ENCODE measurements at regions not wholly inside any gene's neighbourhood (a gene's known extent, or its start where the extent isn't known, plus 50 kb on each side); places are given as distances from the start of the nearest gene placed in this dataset.

GRCh38 chr10:34875061-34875460, 60.0 kb upstream of the PARD3 start:
- Histone ChIP-seq H3K36me3 (ENCODE audit: insufficient read depth, low read length) (no peaks in the 10 kb centered on the region), H3K4me3 (ENCODE audit: low read length) (no peak overlapping the region), H3K4me1 (ENCODE audit: insufficient read depth, low read length) (no peaks in the 10 kb centered on the region), H3K9me3 (ENCODE audit: low read length) (no peaks in the 10 kb centered on the region), H3K27me3 (ENCODE audit: insufficient read depth, low read length) (no peaks in the 10 kb centered on the region), H2AFZ (ENCODE audit: low read depth, low read length) (no peak overlapping the region)

DNA sequence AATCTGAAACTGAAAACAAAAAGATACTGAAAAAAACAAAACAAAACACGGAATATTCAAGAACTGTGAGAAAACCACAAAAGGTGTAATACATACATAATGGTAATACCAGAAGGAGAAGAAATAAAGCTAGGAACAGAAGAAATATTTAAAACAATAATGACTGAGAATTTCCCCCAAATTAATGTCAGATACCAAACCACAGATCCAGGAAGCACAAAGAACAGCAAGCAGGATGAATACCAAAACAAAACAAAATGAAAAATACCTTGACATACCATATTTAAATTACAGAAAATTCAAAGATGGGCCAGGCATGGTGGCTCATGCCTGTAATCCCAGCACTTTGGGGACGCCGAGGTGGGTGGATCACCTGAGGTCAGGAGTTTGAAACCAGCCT, 57.7 kb upstream of the PARD3 start:
- no peaks in the 10 kb centered on the region for H3K9me3 ChIP-seq (ENCODE audit: low read length)
- H3K4me3 ChIP-seq (ENCODE audit: low read length) = no peak overlapping the region
- H3K4me1 ChIP-seq (ENCODE audit: insufficient read depth, low read length) = no peaks in the 10 kb centered on the region
- H2AFZ ChIP-seq (ENCODE audit: low read depth, low read length) = no peak overlapping the region
- no peaks in the 10 kb centered on the region for H3K27me3 ChIP-seq (ENCODE audit: insufficient read depth, low read length)
- H3K36me3 ChIP-seq (ENCODE audit: insufficient read depth, low read length) = no peaks in the 10 kb centered on the region

DNA sequence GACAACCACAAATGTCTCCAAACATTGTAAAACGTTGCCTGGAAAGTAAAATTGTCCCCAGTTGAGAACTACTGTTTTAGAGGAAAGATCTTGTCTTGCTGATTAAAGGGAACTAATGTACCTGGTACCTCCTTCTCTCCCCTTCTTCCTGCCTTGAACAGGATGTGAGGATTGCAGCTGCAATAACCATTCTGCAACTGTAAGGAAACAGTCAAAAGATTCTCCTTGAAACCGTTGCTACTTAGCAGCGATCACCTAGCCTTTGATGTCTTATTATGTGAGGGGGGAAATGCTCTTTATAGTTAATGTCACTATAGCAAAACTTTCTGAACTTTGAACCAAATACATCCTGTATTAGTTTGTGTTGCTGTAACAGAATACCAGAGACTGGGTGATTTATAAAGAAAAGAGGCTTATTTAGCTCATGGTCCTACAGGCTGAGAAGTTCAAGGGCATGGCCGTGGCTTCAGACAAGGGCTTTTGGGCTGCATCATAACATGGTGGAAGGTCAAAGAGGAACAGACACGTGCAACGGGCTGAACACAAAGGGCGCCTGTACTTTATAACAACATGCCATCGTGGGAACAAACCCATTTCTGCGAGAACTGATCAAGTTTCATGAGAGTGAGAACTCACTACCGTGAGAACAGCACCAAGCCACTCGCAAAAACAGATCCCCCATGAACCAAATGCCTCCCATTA, 54.2 kb upstream of the PARD3 start:
- no peak overlapping the region for H3K4me3 ChIP-seq (ENCODE audit: low read length)
- no peaks in the 10 kb centered on the region for H3K36me3 ChIP-seq (ENCODE audit: insufficient read depth, low read length)
- no peaks in the 10 kb centered on the region for H3K9me3 ChIP-seq (ENCODE audit: low read length)
- no peaks in the 10 kb centered on the region for H3K4me1 ChIP-seq (ENCODE audit: insufficient read depth, low read length)
- no peaks in the 10 kb centered on the region for H3K27me3 ChIP-seq (ENCODE audit: insufficient read depth, low read length)
- no peak overlapping the region for H2AFZ ChIP-seq (ENCODE audit: low read depth, low read length)

- no peak overlapping the region for H2AFZ ChIP-seq (ENCODE audit: low read depth, low read length)
- H3K4me3 ChIP-seq (ENCODE audit: low read length) = no peak overlapping the region
- no peaks in the 10 kb centered on the region for H3K4me1 ChIP-seq (ENCODE audit: insufficient read depth, low read length)
- H3K36me3 ChIP-seq (ENCODE audit: insufficient read depth, low read length) = no peaks in the 10 kb centered on the region
- H3K27me3 ChIP-seq (ENCODE audit: insufficient read depth, low read length) = no peaks in the 10 kb centered on the region
- no peaks in the 10 kb centered on the region for H3K9me3 ChIP-seq (ENCODE audit: low read length)
Observed at GRCh38 chr10:34868589-34868988, 53.5 kb upstream of the PARD3 start.

DNA sequence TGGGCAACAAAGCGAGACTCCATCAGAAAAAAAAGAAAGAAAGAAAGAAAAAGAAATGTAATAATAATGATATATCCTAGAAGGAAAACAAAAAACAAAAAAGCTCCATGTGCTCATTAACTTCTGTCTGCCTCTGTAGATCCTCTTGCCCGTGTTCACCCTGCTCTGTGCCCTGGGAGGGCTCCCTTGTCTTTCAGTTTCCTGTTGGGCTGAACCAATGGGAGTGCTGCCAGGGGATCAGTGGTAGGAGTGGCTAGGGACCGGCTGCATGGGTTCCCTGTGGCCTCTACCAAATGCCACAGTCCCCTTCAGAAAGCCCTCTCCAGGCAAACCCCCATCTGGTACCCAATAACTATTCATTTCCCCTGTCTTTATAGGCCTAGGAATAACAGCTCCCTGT, 51.8 kb upstream of the PARD3 start:
- Histone ChIP-seq H3K9me3 (ENCODE audit: low read length) (no peaks in the 10 kb centered on the region), H3K27me3 (ENCODE audit: insufficient read depth, low read length) (no peaks in the 10 kb centered on the region), H2AFZ (ENCODE audit: low read depth, low read length) (no peak overlapping the region), H3K4me1 (ENCODE audit: insufficient read depth, low read length) (no peaks in the 10 kb centered on the region), H3K4me3 (ENCODE audit: low read length) (no peak overlapping the region), H3K36me3 (ENCODE audit: insufficient read depth, low read length) (no peaks in the 10 kb centered on the region)
